ENCODE measurements at regions not wholly inside any gene's neighbourhood (a gene's known extent, or its start where the extent isn't known, plus 50 kb on each side); places are given as distances from the start of the nearest gene placed in this dataset.

- no peak for DNase-seq
Measured at GRCh38 chr15:31768055-31768454, 262.3 kb upstream of the CHRNA7 start.

GRCh38 chr15:31774045-31774444 is 256.3 kb upstream of the CHRNA7 start:
- peak in 2 of 14 donors; percentile 29 to 44 for DNase-seq

GRCh38 chr15:31776039-31776438 is 254.3 kb upstream of the CHRNA7 start:
- DNase-seq = peak in 2 of 14 donors; percentile 44 to 62

- no peak for DNase-seq
Measured at GRCh38 chr15:31781261-31781660, 249.1 kb upstream of the CHRNA7 start.

GRCh38 chr15:31782016-31782783 is 248.1 kb upstream of the CHRNA7 start:
- no peak for DNase-seq

GRCh38 chr15:31782951-31783350 is 247.4 kb upstream of the CHRNA7 start:
- DNase-seq = no peak

GRCh38 chr15:31786360-31786759 is 244.0 kb upstream of the CHRNA7 start:
- DNase-seq = no peak

- DNase-seq = no peak
Measured at GRCh38 chr15:31788104-31788503, 242.2 kb upstream of the CHRNA7 start.

GRCh38 chr15:31792611-31793199 is 237.6 kb upstream of the CHRNA7 start:
- DNase-seq = no peak

- DNase-seq = no peak
Measured at GRCh38 chr15:31799319-31799714, 231.0 kb upstream of the CHRNA7 start.

GRCh38 chr15:31799715-31800321 is 230.5 kb upstream of the CHRNA7 start:
- DNase-seq = peak in 1 of 14 donors; percentile 84

GRCh38 chr15:31801152-31801551 is 229.2 kb upstream of the CHRNA7 start:
- peak in 7 of 14 donors; percentile 23 to 66 (median 41) for DNase-seq

- no peak for DNase-seq
Measured at GRCh38 chr15:31802761-31803160, 227.6 kb upstream of the CHRNA7 start.

- no peak for DNase-seq
Measured at GRCh38 chr15:31803388-31803884, 226.9 kb upstream of the CHRNA7 start.

- DNase-seq = peak in 1 of 14 donors; percentile 56
Measured at GRCh38 chr15:31805090-31805662, 225.1 kb upstream of the CHRNA7 start.

- no peak for DNase-seq
Measured at GRCh38 chr15:31806106-31806505, 224.2 kb upstream of the CHRNA7 start.

- DNase-seq = peak in 10 of 14 donors; percentile 42 to 97 (median 65)
Measured at GRCh38 chr15:31811641-31812040, 218.7 kb upstream of the CHRNA7 start.

GRCh38 chr15:31814082-31814481 is 216.2 kb upstream of the CHRNA7 start:
- peak in 3 of 14 donors; percentile 46 to 56 (median 51) for DNase-seq

GRCh38 chr15:31815411-31816155 is 214.7 kb upstream of the CHRNA7 start:
- no peak for DNase-seq

GRCh38 chr15:31822463-31822862 is 207.9 kb upstream of the CHRNA7 start:
- no peak for DNase-seq

GRCh38 chr15:31824024-31824423 is 206.3 kb upstream of the CHRNA7 start:
- peak in 3 of 14 donors; percentile 26 to 93 (median 30) for DNase-seq

- DNase-seq = no peak
Measured at GRCh38 chr15:31828594-31828993, 201.7 kb upstream of the CHRNA7 start.

All from C1 segment of cervical spinal cord (tissue), 14 donors.